Suppressor macrophage treated with lipopolysaccharide for 4 hours (primary cell): ENCODE measurements at regions not wholly inside any gene's neighbourhood (a gene's known extent, or its start where the extent isn't known, plus 50 kb on each side); places are given as distances from the start of the nearest gene placed in this dataset.
"Not testable (repeated sequence)": the region's sequence is repeated elsewhere in the genome, so short reads cannot be mapped to it uniquely, and the experiment has no call there.

Source experiments
- DNase-seq: peaks from one replicate; pipeline ENCODE4 v3.0.0-alpha.2; 2020

DNA sequence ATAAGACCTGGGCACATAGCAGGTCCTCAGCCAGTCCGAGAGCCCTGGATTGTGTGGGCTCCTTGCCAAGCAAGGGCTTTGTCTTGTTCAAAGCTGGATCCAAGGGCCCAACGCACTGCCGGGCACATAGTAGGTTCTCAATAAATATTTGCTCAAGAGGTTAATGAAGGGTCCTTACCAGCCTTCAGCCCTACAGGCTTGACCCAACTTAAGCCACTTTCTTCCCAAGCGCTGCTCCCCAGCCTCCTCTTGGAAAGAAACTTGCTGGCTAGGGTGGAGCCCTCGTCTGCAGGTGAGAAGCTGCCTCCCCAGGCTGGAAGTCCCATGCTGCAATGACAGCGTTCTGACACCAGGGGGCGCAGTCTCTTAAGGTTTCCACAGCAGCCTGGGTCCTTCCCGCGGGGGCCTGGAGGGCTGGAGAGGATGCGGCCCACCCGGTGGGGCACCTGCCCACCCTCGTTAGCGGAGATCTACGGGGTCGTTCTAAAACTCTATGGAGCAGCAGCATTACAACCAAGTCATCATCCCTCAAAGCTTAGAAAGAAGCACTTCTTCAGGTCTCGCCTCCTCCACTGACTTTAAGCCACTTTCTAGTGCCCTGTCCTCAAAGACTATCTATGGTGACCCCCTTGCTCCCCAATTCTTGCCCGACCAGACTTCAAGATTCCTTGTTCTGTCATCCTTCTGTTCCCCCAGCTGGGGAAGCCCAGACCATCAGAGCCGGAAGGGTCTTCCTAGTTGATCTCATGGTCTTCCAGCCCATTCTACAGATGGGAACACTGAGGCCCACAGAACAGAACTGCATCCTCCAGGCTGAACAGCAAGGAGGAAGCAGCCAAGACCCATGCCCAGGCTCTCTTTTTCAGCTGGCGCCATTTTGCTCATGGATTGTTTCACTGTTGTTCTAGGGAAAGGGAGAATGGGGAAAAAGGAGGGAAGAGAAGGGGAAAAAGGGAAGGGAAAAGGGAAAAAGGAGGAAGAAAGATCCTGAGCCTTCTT lies 115.4 kb downstream of the LHX2 start:
- DNase-seq, result peak; percentile 81

DNA sequence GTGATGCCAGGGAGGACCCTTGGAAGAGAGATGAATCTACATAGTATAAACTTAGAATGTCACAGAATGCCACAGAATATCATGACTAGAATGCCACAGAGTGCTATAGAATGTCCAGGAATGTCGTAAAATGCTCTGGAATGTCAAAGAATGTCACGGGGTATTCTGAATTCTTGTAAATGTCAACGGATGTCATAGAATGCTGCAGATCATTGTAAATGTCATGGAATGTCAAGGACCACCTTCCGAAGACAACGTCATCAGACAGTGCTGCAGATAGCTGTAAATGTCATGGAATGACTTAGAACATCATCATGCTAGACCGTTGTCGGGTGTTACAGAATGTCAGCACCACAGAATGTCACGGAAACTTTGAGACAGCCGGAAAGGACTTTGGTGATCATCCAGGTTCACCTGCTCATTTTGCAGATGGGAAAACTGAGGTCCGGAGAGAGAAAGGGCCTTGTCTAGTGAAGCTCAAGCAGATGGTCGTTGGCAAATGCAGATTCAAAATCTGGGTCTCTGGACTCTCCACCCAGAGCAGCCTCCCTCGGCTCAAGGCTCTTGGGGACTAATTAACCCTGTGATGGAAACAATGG lies 117.1 kb downstream of the LHX2 start:
- no peak for DNase-seq

DNA sequence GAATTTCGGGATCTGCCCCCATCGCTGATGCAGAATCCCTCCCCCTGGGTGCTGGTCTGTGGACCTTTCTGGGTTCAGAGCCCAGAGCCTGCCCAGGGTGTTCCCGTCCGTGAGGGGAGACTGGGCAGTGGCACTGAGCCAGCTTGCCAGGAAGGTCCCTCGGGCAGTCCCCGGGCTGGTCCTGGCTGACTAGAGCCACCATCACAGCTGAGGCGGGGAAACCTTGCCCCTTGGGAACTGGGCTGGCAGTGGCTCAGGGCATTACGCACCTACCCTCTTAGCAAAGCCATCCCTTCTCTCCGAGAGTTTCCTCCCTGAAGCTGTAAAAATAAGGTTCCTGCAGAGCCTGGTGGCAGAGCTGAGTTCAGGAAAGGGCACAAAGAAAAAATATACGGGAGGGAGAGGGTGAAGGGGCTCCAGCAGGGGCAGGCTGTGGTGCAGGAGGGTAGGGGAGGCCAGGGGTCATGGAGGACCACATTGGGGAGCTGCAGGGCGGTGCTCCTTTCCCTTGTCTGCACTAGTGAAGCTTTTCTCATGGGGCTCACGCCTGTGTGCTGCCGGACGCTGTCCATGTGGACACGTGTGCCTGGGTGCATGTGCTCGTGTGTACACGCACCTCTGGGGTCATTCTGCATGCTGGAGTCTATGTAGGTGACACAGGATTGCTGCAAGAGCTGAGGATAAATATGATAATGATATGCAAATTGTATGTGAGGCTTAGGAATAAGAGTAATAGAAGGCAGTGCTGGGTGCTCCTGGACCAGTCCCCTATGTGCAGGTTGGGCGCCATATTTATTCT lies 118.9 kb downstream of the LHX2 start:
- DNase-seq, result no peak

DNA sequence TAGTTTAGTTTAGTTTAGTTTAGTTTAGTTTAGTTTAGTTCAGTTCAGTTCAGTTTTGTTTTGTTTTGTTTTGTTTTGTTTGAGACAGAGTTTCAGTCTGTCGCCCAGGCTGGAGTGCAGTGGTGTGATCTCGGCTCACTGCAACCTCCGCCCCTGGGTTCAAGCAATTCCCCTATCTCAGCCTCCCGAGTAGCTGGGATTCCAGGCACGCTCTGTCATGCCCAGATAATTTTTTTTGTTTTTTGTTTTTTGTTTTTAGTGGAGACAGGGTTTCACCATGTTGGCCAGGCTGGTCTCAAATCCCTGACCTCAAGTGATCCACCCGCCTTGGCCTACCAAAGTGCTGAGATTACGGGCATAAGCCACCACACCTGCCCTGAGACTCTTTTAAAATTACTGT lies 120.0 kb downstream of the LHX2 start:
- not testable (repeated sequence) for DNase-seq

DNA sequence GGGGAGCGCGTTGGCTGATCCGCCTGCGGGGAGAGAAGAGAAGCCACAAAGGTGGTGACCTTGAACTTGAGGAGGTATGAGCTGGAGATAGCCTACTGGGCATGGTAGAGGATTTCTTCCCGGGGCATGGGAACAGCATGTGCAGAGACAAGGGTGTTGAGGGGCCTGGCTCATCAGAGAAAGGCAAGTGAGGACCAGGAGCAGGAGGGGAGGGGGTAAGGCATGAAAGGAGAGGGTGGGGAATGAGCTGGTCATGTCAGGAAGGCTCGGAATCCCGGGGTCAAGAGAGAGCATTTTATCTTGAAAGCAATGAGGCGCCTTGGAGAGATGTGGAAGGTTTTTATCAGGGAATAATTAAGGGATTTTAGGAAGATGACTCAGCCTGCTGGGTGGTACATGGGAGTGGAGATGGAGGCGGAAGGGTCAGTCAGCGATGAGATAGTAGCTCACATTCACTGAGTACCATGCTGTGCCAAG lies 121.1 kb downstream of the LHX2 start:
- no peak for DNase-seq

DNA sequence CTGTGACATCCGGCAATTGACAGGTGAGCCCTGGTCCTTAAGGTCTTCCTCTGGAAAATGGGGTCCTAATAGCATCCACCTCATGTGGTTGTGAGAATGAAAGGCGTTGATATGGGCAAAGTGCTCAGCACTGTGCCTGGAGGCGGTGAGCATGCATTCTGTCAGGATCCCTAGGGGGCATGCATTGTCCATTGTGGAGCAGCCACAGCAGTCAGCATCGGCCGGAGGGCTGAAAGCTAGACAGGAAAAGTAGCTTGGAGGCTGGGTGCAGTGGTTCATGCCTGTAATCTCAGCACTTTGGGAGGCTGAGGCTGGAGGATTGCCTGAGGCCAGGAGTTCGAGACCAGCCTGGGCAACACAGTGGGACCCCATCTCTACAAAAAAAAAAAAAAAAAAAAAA lies 122.2 kb downstream of the LHX2 start:
- peak; percentile 70 for DNase-seq

DNA sequence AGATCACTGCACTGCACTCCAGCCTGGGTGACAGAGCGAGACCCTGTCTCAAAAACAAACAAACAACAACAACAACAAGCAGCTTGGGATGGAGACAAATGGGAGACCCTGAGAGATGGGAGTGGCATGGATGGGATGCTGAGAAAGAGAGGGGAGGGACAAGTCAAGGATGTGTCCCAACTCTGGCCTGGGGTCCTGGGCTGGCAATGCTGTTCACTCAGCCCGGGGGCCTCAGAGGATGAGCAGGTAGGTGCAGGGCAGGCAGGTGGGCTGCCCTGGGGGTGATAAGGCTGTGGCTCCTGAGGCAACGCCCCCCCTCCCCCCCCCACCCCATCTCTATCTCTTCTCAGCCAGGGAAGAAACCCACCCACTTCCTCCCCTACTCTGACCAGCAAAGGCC lies 123.0 kb downstream of the LHX2 start:
- DNase-seq, result no peak

DNA sequence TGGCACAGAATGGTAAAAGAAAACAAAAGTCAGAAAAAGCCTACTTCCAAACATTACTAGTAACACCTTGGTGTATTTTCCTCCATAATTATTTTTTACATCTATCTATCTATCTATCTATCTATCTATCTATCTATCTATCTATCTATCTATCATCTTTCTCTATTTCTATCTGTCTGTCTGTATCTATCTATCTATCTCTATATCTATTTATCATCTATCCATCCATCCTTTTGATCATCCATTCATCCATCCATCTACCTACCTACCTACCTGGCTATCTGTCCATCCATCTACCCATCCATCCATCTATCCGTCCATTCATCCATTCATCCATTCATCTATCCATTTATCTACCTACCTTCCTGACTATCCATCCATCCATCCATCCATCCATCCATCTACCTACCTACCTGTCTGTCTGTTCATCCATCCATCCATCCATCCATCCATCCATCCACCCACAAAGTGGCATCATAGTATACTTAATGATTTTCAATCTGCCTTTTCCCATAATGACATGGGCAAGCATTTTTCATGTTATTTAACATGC lies 121.9 kb upstream of the NEK6 start:
- no peak for DNase-seq

DNA sequence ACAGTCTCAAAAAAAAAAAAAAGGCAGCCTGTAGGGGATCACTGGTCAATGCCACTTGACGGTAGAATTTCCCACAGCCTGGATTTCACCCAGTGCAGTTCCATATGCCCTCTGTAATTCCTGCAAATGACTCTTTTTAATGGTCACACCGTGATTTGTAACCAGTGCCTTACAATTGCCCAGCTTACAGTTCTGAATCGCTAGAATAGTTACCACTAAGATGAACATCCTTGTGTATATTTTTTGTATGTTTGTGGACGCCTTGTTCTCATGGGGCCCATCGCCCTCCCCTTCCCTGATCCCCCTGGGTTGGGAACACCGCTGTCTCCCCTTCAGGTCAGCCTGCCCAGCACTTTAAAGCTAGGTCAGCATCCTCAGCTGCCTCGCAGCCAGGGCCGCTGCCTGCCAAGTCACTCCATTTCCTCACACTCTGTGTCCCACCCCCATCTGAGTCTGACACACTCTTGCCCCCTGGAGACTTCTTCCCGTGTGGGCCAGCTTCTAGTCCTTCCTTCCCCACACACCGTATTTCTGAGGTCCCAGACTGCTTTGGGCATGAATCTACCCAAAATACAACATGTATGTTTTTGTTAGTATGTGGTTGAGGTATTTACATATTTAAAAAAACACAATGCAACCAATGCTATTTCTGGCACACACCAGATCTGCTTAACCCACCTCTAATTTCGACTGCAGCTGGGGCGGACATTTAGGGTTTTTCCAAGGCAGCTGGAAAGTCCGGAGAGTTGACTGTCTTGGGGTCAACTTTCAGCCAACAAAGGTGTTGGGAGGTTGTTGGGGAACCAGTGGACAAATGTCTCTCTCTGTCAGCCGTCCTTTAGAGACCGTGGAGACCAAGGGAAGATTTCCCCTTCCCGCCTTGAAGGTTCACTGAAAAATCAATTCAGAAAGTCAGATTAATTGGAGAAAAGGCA lies 120.5 kb upstream of the NEK6 start:
- DNase-seq, result peak; percentile 21

DNA sequence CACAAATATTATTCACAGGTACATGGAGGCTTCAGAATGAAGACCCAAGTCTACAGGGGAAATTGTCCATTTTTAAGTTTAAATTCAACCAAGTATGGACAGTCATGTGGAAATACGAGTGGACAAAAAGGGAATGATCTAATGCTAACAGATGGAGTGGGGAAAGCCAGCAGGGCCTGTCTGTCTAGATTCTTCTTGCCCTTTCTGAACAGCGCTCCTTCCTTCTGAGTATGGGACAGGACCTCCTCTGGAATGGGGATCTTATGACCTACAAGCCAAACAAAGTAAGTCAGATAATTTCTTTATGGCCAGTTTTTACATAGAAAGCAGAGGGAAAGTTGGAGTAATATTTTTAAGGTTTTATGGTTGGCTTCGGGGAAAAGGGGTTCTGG lies 119.8 kb upstream of the NEK6 start:
- peak; percentile 10 for DNase-seq

DNA sequence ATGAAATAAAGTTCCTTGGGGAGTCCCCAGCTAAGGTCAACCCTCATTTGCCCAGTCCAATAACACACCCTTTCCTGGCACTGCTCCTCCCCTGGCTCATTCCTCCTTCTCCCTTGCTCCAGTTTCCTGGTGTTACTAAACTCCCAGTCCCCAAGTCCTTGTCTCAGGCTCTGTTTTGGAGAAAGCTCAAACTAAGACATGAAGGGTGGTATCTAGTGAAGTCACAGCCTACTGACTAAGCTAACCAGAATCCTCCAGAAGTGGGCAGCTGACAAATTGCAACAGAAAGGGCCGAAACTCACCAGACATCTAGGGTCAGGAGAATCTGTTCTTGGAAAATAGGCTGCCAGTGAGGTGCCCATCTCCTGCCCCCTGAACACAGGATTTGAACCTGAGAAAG lies 118.7 kb upstream of the NEK6 start:
- peak; percentile 87 for DNase-seq

DNA sequence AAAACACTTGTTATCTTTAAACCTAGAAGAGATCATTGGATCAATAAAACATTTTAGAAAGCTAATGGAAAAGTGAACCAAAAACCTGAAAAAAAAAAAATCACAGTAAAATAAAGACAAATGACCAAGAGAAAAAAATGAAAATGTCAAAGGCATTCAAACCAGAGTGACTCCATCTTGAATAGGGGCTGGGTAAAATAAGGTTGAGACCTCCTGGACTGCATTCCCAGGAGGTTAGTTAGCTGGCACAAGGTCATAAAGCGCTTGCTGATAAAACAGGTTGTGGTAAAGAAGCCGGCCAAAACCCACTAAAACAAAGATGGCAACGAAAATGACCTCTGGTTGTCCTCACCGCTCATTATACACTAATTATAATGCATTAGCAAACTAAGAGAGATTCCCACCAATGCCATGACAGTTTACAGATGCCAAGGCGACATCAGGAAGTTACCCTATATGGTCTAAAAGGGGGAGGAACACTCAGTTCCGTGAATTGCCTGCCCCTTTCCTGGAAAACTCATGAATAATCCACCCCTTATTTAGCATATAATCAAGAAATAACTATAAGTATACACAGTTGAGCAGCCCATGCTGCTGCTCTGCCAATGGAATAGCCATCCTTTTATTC lies 116.7 kb upstream of the NEK6 start:
- peak; percentile 66 for DNase-seq

DNA sequence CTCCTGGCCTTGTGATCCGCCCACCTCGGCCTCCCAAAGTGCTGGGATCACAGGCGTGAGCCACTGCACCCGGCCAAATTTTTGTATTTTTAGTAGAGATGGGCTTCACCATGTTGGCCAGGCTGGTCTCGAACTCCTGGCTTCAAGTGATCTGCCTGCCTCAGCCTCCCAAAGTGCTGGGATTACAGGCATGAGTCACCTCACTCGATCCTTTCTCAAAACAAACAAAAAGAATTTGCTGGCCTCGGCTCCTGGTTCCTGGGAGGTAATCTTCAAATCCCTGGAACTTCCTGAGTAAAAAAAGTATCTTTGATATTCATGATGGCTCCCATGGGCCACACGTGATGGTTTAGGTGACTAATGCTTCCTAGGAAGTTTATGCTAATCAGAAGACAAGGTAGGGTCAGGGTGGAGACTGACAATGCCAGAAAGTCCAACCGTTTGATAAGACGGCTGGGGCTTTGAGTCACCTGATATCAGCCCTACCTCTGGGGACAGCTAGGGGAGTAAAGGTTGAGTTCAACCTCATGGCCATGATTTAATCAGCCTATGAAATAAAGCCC lies 113.1 kb upstream of the NEK6 start:
- not testable (repeated sequence) for DNase-seq

DNA sequence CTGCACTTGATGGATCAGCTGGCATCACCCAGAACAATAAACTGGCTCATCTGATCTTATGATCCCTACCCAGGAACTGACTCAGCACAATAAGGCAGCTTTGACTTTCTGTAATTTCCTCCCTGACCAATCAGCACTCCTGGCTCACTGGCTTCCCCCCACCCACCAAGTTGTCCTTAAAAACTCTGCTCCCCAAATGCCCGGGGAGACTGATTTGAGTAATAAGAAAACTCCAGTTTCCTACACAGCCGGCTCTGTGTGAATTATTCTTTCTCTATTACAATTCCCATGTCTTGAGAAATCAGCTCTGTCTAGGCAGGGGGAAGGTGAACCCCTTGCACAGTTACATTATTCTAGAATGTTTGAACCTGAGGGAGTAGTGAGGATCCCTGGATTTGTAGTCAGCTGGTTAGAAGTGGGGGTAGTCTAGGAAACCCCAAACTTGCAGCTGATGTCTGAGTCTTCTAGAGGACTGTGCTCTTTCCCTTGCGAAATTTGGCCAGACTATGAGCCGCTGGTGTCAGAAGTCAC lies 111.7 kb upstream of the NEK6 start:
- DNase-seq, result peak; percentile 87

DNA sequence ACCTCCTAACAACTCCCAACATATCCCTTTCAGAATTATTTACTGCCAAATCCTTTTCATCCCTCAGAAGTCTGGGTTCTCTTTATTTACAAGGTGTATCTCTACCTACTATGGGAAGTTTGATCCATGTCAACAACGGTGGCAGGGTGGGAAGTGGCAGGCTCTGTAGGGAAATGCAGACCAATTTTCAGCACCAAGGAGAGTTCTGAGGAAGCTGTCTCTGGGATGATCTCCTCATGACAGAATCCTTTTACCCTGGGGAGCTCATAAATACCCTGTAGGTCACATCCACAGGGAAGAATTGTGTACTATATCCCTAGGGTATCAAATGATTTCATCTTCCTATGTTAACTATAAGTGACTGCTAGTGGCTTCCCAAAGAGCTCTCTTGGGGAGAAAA lies 107.8 kb upstream of the NEK6 start:
- peak; percentile 32 for DNase-seq

DNA sequence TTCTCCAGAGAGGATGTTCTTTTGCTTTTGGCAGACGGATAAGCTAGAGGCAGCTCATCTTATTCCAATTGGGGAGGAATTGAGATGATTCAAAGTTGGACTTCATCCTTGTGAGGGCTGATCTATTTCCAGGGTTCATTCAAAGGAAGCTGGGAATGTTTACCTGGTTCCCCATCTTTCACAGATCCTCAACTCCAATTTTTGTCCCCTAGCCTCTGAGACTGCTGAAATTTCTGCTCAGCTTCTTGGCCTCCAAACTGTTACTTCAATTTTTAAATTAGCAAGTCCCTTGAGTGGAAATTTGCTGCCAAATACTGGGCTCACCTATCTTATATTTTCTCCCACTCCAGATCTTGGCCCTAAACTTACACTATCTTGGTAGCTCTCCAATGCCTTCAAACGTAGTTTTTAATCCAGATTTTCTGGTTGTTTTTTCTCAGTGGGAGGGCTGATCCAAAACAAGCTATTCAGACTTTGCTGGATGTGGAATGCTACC lies 93.9 kb upstream of the NEK6 start:
- DNase-seq, result no peak

DNA sequence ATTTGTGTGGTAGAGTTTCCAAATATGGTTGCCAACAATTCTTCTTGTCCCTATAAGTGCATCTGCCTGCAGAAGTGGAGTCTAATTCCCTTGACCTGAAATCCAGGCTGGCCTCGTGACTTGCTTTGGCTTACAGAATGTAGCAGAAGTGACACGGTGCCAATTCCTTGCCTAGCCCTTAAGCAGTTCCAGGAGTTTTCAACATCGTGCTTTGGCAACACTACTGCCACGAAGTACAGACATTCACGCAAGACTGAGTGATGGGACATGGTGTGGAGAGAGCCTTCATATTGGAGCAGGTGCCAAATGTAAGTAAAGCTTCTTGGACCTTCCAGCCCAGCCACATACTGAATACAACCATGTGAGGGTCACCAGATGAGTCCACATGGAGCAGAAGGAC lies 92.9 kb upstream of the NEK6 start:
- DNase-seq, result no peak

DNA sequence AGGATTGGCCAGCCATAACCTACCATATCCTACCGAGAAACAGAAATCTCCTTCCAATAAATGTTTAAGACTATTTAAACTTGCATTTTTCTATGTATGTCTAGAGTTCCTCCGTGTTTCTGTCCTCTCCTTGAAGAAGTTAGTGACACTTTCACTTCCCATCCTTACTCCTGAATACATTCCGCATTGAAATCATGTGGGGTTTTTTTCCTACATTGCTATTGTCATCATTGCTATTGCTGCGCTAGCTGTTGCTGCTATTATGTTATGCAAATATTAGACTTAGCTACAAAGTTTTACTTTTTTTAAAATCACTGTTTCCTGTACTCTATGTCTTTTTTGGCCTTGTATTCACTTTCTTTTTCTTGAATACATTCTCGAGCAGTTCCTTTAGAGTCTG lies 83.3 kb upstream of the NEK6 start:
- peak; percentile 73 for DNase-seq

DNA sequence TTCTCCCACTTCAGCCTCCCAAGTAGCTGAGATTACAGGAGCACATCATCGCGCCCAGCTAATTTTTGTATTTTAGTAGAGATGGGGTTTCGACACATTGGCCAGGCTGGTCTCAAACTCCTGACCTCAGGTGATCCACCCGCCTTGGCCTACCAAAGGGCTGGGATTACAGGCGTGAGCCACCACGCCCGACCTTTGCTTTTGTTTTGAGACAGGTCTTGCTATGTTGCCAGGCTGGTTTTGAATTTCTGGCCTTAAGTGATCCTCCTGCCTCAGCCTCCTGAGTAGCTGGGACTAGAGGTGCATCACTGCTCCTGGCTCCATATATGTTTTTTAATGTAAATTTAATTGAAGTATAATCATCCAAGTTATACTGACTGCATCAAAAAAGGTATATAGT lies 80.2 kb upstream of the NEK6 start:
- not testable (repeated sequence) for DNase-seq
